ENCODE measurements at regions not wholly inside any gene's neighbourhood (a gene's known extent, or its start where the extent isn't known, plus 50 kb on each side); places are given as distances from the start of the nearest gene placed in this dataset.
A peak's percentile ranks its signal among the peaks of the same experiment; 100 is the strongest.

- no peaks in the 10 kb centered on the region for H3K4me1 ChIP-seq
- no peaks in the 10 kb centered on the region for H3K36me3 ChIP-seq
- no peak overlapping the region for H3K4me3 ChIP-seq
- intact Hi-C loops (cut with DNase I; ENCODE audit: low total_unique reads) = no loop called here
- TF ChIP-seq CTCF (IDR thresholded peaks at IDR 0.05) (no peak), POLR2A (IDR thresholded peaks at IDR 0.05) (no peak)
- H3K27me3 ChIP-seq = no peaks in the 10 kb centered on the region
- no peaks in the 10 kb centered on the region for H3K9me3 ChIP-seq
- no peak for DNase-seq
- H3K27ac ChIP-seq = no peak overlapping the region
Observed at GRCh38 chr9:12916042-12916441, 141.2 kb downstream of the LURAP1L start.

- intact Hi-C loops (cut with DNase I; ENCODE audit: low total_unique reads) = no loop called here
- no peak for TF ChIP-seq CTCF (IDR thresholded peaks at IDR 0.05)
- no peak for TF ChIP-seq POLR2A (IDR thresholded peaks at IDR 0.05)
- no peaks in the 10 kb centered on the region for H3K4me1 ChIP-seq
Observed at GRCh38 chr9:12920437-12920836, 145.6 kb downstream of the LURAP1L start.

GRCh38 chr9:12921621-12922020 is 146.8 kb downstream of the LURAP1L start:
- intact Hi-C loops (cut with DNase I; ENCODE audit: low total_unique reads) = no loop called here
- no peaks in the 10 kb centered on the region for H3K27me3 ChIP-seq
- H3K36me3 ChIP-seq = no peaks in the 10 kb centered on the region
- H3K4me3 ChIP-seq = no peak overlapping the region
- no peaks in the 10 kb centered on the region for H3K9me3 ChIP-seq
- TF ChIP-seq POLR2A (IDR thresholded peaks at IDR 0.05) = no peak
- no peak for TF ChIP-seq CTCF (IDR thresholded peaks at IDR 0.05)
- H3K4me1 ChIP-seq = no peaks in the 10 kb centered on the region
- DNase-seq = no peak
- H3K27ac ChIP-seq = no peak overlapping the region

More at GRCh38 chr9:12920437-12920836, 145.6 kb downstream of the LURAP1L start:
- no peak for DNase-seq
- no peaks in the 10 kb centered on the region for H3K9me3 ChIP-seq
- no peak overlapping the region for H3K4me3 ChIP-seq
- H3K27ac ChIP-seq = no peak overlapping the region
- H3K36me3 ChIP-seq = no peaks in the 10 kb centered on the region
- no peaks in the 10 kb centered on the region for H3K27me3 ChIP-seq

- H3K27ac ChIP-seq = no peak overlapping the region
- H3K4me1 ChIP-seq = no peaks in the 10 kb centered on the region
- H3K9me3 ChIP-seq = no peaks in the 10 kb centered on the region
- intact Hi-C loops (cut with DNase I; ENCODE audit: low total_unique reads) = no loop called here
- TF ChIP-seq POLR2A (IDR thresholded peaks at IDR 0.05) = no peak
- no peak for TF ChIP-seq CTCF (IDR thresholded peaks at IDR 0.05)
- no peaks in the 10 kb centered on the region for H3K27me3 ChIP-seq
- H3K36me3 ChIP-seq = no peaks in the 10 kb centered on the region
- no peak overlapping the region for H3K4me3 ChIP-seq
- no peak for DNase-seq
Observed at GRCh38 chr9:12922224-12922866, 147.5 kb downstream of the LURAP1L start.

GRCh38 chr9:12923468-12924009 is 148.7 kb downstream of the LURAP1L start:
- peak; percentile 20 to 51 for DNase-seq
- intact Hi-C loops (cut with DNase I; ENCODE audit: low total_unique reads) = no loop called here
- Histone ChIP-seq H3K4me1 (no peaks in the 10 kb centered on the region), H3K36me3 (no peaks in the 10 kb centered on the region), H3K27me3 (no peaks in the 10 kb centered on the region), H3K27ac (peak overlapping the region in 1 of 2 donors; percentile 47), H3K9me3 (no peaks in the 10 kb centered on the region), H3K4me3 (no peak overlapping the region)
- TF ChIP-seq CTCF (IDR thresholded peaks at IDR 0.05) (no peak), POLR2A (IDR thresholded peaks at IDR 0.05) (no peak)

Measured in uterus (tissue), 3 donors.